Erythroblast (primary cell): ENCODE measurements at regions not wholly inside any gene's neighbourhood (a gene's known extent, or its start where the extent isn't known, plus 50 kb on each side); places are given as distances from the start of the nearest gene placed in this dataset.

ENCODE experiments used
- DNase-seq, 2 experiments: peaks; one replicate each; lab custom pipeline; 2025; lab: John Stamatoyannopoulos, UW
- GATA1 ChIP-seq: IDR thresholded peaks from 2 replicates; pipeline ENCODE4 v1.6.1; 2011; ENCODE audit warnings: low read depth, mild to moderate bottlenecking, control low read depth, low read length, moderate library complexity
- POLR2A ChIP-seq: IDR thresholded peaks from 2 replicates; pipeline ENCODE4 v1.6.1; 2011; ENCODE audit warnings: mild to moderate bottlenecking, low read length

GRCh38 chr6:111986651-111987050 lies 67.3 kb upstream of the CCN6 start:
- TF ChIP-seq GATA1 (no peak), POLR2A (no peak)
- no peak for DNase-seq

GRCh38 chr6:111987295-111987694 lies 66.6 kb upstream of the CCN6 start:
- TF ChIP-seq GATA1 (no peak), POLR2A (no peak)
- DNase-seq, result no peak

GRCh38 chr6:111988926-111989325 lies 65.0 kb upstream of the CCN6 start:
- TF ChIP-seq GATA1 (no peak), POLR2A (no peak)
- no peak for DNase-seq

DNA sequence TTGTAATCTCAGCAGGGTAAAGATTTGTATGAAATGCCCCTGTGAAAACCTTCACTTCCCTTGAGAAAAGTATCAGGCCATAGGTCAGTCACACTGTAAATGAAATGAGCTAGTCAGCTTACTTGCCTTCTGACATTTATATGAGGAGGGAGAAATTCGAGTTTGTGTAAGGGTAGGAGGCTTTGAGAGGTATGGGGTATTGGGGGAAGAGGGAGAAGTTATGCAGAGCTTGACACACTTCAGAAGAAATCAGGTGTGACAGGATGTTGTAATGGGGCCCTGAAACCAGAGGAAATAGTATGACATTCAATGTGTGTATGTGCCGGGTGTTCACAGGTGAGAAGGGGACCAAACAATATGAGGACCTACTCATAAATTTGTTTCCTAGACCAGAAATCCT lies 64.2 kb upstream of the CCN6 start:
- no peak for DNase-seq
- no peak for TF ChIP-seq GATA1
- no peak for TF ChIP-seq POLR2A

- DNase-seq, result no peak
- TF ChIP-seq GATA1 (no peak), POLR2A (no peak)
Measured at GRCh38 chr6:111990214-111990613, 63.7 kb upstream of the CCN6 start.

DNA sequence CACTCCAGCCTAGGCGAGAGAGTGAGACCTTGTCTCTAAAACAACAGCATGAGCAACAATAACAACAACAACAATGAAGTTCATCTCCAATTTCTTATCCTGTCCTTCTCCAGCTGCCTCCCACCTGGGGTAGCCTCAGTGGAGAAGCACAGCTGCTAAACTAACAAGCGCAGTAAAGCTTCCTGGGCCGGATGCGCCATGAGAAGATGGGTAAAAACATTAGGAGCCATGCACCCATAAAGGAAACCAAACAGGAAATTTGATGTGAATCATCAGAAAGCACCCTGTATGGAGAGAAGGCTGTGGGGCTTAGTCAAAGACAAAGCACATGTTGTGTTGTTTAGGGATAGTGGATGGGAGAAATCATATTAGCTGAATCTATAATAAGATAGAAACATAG lies 61.1 kb upstream of the CCN6 start:
- no peak for TF ChIP-seq GATA1
- TF ChIP-seq POLR2A, result no peak
- DNase-seq, result no peak

DNA sequence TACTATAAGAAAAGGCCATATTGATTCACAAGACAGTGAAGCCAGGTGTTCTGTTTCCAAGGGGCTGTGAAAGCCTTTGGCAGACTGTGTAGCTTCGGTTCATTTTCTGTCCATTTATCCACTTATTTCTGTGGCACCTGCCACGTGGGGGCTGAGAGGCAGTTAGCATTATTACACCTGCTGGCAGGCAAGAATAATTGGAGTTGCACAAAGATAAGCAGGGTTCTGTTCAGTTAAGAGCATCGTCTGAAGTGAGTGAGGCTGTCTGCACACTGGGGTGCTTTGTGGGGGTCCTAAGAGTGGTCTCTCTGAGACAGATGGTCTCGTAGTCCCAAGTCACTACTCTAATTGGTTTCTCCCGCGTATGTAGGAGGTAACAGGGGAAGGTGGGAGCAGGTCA lies 60.6 kb upstream of the CCN6 start:
- DNase-seq, result no peak
- TF ChIP-seq POLR2A, result no peak
- no peak for TF ChIP-seq GATA1

DNA sequence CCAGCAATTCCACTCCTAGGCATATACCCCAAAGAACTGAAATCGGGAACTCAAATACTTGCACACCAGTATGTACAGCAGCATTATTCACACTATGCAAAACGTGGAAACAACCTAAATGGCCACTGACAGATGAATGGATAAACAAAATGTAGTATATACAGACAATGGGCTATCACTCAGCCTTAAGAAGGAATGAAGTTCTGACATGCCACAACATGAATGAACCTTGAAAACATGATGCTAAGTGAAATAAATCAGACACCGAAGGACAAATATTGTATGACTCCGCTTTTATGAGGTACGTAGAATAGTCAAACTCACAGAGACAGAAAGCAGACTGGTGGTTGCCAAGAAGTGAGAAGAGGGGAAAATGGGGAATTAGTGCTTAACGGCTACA lies 59.1 kb upstream of the CCN6 start:
- no peak for DNase-seq
- TF ChIP-seq GATA1 (no peak), POLR2A (no peak)

GRCh38 chr6:111995404-111995803 lies 58.5 kb upstream of the CCN6 start:
- TF ChIP-seq GATA1, result no peak
- TF ChIP-seq POLR2A, result no peak
- no peak for DNase-seq

GRCh38 chr6:111996144-111996865 lies 57.6 kb upstream of the CCN6 start:
- no peak for TF ChIP-seq POLR2A
- no peak for TF ChIP-seq GATA1
- no peak for DNase-seq

DNA sequence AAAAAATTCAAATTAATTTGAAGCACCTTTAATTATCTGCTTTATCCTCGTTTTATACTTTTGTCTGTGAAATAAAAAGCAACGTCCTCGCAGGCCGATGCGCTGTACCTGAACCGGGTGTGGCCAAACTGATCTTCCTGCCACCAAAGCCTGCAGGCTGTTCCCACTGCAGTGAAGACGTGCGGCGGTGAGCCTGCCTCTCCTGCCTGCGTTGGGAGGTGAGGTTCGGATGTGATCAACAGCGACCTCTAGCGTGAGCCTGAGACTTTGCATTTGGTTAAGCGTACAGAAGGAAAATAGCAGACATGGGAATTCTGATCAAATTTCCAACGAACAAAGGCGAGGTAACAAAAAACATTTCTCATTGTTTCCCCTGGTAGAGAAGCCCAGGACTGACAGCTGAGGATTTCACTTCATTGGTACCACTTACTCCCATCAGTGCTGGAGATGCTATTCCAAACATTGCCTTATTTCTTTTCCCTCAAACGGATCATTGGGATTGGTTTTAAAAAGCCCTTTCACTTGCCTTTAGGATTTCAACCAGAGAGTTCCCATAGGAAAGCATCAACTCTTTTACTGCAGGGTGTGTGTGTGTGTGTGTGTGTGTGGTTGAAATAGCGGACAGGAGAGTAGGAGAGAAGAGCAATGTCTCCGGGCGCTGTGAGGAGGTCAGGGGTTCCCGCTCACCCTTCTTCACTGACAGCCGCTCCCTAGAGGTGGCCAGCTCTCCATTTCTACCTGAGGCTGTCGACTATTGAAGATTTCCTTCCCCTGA lies 56.6 kb upstream of the CCN6 start:
- TF ChIP-seq GATA1, result no peak
- no peak for TF ChIP-seq POLR2A

DNA sequence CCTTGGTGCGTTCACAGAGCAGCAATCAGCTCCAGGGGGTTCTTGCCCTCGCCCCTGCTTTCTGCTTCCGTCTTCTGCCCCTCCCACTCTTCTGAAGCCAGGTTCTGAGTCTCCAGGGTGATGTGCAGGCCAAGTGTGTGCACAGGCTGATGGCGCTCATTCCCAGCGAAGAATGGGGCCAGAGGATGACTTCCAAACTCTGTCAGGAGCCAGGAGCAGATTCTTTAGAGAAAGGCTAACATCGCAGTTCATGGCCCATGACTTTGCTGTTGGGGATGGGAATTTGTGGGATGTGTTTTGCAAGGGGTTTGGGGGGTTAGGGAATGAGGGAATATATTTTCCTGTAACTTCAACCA lies 56.1 kb upstream of the CCN6 start:
- no peak for TF ChIP-seq GATA1
- no peak for TF ChIP-seq POLR2A
- no peak for DNase-seq

More for the DNA sequence above, 56.6 kb upstream of the CCN6 start:
- peak; percentile 77 to 86 for DNase-seq

DNA sequence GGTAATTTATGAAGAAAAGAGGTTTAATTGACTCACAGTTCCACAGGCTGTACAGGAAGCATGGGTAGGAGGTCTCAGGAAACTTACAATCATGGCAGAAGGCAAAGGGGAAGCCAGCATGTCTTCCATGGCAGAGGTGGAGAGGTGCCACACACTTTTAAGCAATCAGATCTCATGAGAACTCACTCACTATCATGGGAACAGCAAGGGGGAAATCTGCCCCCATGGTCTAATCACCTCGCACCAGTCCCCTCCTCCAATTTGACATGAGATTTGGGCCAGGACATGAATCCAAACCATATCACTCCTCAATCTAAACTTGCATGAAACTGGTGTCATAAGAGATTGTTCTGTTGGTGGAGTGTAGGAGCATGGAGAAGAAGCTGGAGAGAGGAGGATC lies 51.6 kb upstream of the CCN6 start:
- no peak for DNase-seq
- TF ChIP-seq GATA1 (no peak), POLR2A (no peak)
